ENCODE measurements at regions not wholly inside any gene's neighbourhood (a gene's known extent, or its start where the extent isn't known, plus 50 kb on each side); places are given as distances from the start of the nearest gene placed in this dataset.

- TF ChIP-seq CTCF (IDR thresholded peaks at IDR 0.05) (no peak), ZFX (IDR thresholded peaks at IDR 0.05; ENCODE audit: borderline replicate concordance) (no peak)
Observed at GRCh38 chr9:16152276-16153101, 599.6 kb downstream of the CCDC171 start.

All from 22Rv1 (cell line).